Tibial nerve (tissue), 3 donors: ENCODE measurements at regions not wholly inside any gene's neighbourhood (a gene's known extent, or its start where the extent isn't known, plus 50 kb on each side); places are given as distances from the start of the nearest gene placed in this dataset.

Experiments
- POLR2A ChIP-seq, 2 donors: fragments of 450-650 bp; IDR thresholded peaks; one replicate each; pipeline ENCODE4 v1.6.1; 2017; ENCODE audit warnings: antibody characterized with exemption in 2 of 2, mild to moderate bottlenecking in 2 of 2, moderate library complexity in 2 of 2
- TF ChIP-seq, protein P1 (sequence below), 5 experiments: fragments of 200-600 bp in 3 of 5; fragments of 450-650 bp in 2 of 5; sonication (generic) in 3 of 5; IDR thresholded peaks; one replicate each; pipeline ENCODE4 v1.5.1; 2016 to 2019; ENCODE audit warnings: antibody characterized with exemption in 5 of 5, mild to moderate bottlenecking in 3 of 5, moderate library complexity in 2 of 5

DNA sequence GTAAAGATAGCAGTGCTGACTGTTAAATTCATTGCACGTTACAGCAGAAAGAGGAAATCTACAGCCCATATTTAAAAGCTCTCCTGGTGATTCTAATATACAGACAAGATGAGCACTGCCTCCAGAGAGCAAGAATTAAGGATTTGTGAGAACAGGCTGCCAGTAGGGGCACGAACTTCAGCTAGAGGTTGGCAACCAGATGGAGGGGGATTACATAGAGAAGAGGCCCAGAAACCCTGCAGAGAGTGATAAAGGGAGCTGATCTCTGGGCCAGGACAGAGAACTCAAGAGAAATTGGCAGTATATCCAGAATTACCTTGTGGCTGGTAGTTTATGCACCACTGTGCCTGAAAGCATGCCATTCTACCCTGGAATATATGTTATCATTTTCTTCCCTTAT, 144.8 kb downstream of the UFM1 start:
- TF ChIP-seq POLR2A (IDR thresholded peaks at IDR 0.05): no peak
- TF ChIP-seq, protein P1, sequence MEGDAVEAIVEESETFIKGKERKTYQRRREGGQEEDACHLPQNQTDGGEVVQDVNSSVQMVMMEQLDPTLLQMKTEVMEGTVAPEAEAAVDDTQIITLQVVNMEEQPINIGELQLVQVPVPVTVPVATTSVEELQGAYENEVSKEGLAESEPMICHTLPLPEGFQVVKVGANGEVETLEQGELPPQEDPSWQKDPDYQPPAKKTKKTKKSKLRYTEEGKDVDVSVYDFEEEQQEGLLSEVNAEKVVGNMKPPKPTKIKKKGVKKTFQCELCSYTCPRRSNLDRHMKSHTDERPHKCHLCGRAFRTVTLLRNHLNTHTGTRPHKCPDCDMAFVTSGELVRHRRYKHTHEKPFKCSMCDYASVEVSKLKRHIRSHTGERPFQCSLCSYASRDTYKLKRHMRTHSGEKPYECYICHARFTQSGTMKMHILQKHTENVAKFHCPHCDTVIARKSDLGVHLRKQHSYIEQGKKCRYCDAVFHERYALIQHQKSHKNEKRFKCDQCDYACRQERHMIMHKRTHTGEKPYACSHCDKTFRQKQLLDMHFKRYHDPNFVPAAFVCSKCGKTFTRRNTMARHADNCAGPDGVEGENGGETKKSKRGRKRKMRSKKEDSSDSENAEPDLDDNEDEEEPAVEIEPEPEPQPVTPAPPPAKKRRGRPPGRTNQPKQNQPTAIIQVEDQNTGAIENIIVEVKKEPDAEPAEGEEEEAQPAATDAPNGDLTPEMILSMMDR (IDR thresholded peaks at IDR 0.05): no peak
